ENCODE measurements at regions not wholly inside any gene's neighbourhood (a gene's known extent, or its start where the extent isn't known, plus 50 kb on each side); places are given as distances from the start of the nearest gene placed in this dataset.

DNA sequence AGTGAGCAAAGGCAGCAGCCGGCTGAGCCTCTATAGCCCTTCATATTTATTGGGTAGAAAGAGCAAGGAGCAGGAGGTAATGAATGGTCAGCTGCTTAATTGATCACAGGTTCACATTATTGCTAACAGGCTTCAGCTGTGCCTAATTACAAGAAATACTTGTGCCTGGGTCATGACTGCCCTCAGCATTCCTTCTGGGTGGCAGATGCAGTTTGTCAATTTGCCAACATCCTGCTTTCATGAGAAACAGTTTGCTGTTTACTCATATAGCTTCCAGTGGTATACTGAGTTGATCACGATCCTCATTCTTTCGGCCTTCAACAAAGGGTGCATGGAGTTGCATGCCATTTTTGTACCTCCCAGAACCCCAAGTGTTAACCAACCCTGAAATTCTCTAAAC lies 81.0 kb upstream of the PLEKHG7 start:
- no peaks in the 10 kb centered on the region for H3K9me3 ChIP-seq
- no peaks in the 10 kb centered on the region for H3K27me3 ChIP-seq (replicated peaks; ENCODE audit: insufficient read depth)
- no peaks in the 10 kb centered on the region for H3K4me1 ChIP-seq (ENCODE audit: control insufficient read depth in 1 of 2, low read depth in 2 of 2)
- DNase-seq (ENCODE audit: low spot score) (no peak), ATAC-seq (ENCODE audit: insufficient number of reproducible peaks, low FRiP score, low read depth) (no peak)
- H3K27ac ChIP-seq: no peak overlapping the region
- no peak overlapping the region for H3K4me3 ChIP-seq
- no peaks in the 10 kb centered on the region for H3K36me3 ChIP-seq
- TF ChIP-seq, protein P1, sequence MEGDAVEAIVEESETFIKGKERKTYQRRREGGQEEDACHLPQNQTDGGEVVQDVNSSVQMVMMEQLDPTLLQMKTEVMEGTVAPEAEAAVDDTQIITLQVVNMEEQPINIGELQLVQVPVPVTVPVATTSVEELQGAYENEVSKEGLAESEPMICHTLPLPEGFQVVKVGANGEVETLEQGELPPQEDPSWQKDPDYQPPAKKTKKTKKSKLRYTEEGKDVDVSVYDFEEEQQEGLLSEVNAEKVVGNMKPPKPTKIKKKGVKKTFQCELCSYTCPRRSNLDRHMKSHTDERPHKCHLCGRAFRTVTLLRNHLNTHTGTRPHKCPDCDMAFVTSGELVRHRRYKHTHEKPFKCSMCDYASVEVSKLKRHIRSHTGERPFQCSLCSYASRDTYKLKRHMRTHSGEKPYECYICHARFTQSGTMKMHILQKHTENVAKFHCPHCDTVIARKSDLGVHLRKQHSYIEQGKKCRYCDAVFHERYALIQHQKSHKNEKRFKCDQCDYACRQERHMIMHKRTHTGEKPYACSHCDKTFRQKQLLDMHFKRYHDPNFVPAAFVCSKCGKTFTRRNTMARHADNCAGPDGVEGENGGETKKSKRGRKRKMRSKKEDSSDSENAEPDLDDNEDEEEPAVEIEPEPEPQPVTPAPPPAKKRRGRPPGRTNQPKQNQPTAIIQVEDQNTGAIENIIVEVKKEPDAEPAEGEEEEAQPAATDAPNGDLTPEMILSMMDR (IDR thresholded peaks at IDR 0.05): no peak

DNA sequence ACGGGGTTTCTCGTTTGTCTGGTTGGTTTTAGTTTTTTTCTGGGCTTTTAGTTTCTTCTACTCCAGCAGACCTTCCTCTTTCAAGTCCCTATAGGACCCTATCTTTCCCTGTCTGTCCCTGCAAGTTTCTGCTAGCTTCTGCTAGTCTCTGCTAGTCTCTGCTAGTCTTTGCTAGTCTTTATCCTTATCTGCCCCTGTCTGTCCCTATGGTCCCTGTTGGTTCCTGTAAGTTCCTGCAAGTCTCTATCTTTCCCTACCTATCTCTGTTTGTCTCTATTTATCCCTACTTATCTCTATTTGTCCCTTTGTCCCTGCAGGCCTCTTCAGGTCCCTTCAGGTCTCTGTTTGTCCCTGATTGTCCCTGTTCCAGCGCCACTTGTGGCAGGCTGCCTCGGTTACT lies 81.5 kb upstream of the PLEKHG7 start:
- DNase-seq (ENCODE audit: low spot score) (no peak), ATAC-seq (ENCODE audit: insufficient number of reproducible peaks, low FRiP score, low read depth) (no peak)
- TF ChIP-seq, protein P1 (IDR thresholded peaks at IDR 0.05): no peak
- no peak overlapping the region for H3K27ac ChIP-seq
- H3K27me3 ChIP-seq (replicated peaks; ENCODE audit: insufficient read depth): no peaks in the 10 kb centered on the region
- no peak overlapping the region for H3K4me3 ChIP-seq
- H3K36me3 ChIP-seq: no peaks in the 10 kb centered on the region
- no peaks in the 10 kb centered on the region for H3K9me3 ChIP-seq
- H3K4me1 ChIP-seq (ENCODE audit: control insufficient read depth in 1 of 2, low read depth in 2 of 2): no peaks in the 10 kb centered on the region

DNA sequence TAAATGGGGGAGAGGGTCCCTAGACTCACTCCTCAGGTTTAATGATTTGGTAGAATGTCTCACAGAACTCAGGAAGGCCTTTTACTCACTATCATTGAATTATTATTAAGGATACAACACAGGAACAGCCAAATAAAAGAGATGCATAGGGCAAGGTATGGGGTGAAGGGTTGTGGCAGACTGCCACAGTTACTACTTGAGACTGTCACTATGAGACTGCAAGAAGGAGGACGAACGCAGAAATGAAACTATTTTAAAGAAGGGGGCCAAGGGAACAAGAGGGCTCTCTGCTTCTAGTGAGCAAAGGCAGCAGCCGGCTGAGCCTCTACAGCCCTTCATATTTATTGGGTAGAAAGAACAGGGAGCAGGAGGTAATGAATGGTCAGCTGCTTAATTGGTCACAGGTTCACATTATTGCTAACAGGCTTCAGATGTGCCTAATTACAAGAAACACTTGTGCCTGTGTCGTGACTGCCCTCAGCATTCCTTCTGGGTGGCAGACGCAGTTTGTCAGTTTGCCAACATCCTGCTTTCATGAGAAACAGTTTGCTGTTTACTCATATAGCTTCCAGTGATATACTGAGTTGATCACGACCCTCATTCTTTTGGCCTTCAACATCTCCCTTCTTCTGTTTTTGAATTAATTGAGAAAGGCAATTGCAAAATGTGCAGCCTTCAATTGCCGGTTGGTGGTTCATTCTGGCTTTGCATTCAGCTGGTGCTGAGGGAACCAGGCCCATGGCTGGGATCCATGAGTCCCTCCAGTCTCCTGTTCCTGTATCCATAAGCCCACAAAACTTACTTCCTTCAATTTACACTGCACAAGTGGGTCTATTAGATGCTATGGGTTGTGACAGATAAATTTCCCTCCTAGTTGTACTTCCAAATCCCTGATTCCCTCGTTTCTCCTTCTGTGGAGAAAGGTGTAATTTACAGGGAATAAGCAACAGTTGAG lies 82.8 kb upstream of the PLEKHG7 start:
- Histone ChIP-seq H3K27me3 (replicated peaks; ENCODE audit: insufficient read depth) (no peaks in the 10 kb centered on the region), H3K4me1 (ENCODE audit: control insufficient read depth in 1 of 2, low read depth in 2 of 2) (no peaks in the 10 kb centered on the region), H3K36me3 (no peaks in the 10 kb centered on the region), H3K9me3 (no peaks in the 10 kb centered on the region), H3K4me3 (no peak overlapping the region), H3K27ac (no peak overlapping the region)
- ATAC-seq (ENCODE audit: insufficient number of reproducible peaks, low FRiP score, low read depth) (no peak), DNase-seq (ENCODE audit: low spot score) (no peak)
- TF ChIP-seq, protein P1 (IDR thresholded peaks at IDR 0.05): no peak

DNA sequence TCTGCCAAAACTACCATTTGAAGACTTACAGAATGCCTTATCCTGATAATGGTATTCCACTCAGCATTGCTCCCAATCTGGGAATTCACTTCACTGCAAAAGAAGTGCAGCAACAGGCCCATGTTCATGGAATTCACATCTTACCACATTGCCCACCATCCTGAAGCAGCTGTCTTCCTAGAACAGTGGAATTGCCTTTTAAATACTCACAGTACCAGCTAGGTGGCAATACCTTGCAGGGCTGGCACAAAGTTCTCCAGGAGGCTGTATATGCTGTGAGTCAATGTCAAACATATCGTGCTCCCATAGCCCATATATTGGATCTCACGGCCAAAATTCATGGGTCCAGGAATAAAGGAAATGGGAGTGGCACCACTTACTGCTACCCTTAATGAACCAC lies 83.8 kb upstream of the PLEKHG7 start:
- no peak overlapping the region for H3K27ac ChIP-seq
- no peak for ATAC-seq (ENCODE audit: insufficient number of reproducible peaks, low FRiP score, low read depth)

DNA sequence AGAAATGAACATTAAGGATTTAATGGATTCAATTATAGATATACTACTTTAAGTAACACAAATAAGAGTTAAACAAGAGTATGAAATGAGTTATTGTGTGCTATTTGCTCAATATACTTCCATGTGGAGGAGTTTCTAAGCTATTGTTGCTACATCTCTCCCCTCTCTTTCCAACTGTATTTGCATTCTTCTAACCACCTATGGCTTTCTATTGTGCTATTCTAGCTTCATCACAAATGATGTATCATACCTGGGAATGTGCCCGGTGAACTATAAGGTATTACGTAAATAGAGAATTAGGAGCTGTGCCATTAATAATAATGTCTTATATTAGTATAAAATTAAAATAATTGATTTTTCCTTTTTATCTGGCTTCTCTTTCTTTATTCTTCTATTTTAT lies 87.1 kb upstream of the PLEKHG7 start:
- no peaks in the 10 kb centered on the region for H3K9me3 ChIP-seq
- ATAC-seq (ENCODE audit: insufficient number of reproducible peaks, low FRiP score, low read depth) (no peak), DNase-seq (ENCODE audit: low spot score) (no peak)
- H3K36me3 ChIP-seq: no peaks in the 10 kb centered on the region
- no peaks in the 10 kb centered on the region for H3K4me1 ChIP-seq (ENCODE audit: control insufficient read depth in 1 of 2, low read depth in 2 of 2)
- no peaks in the 10 kb centered on the region for H3K27me3 ChIP-seq (replicated peaks; ENCODE audit: insufficient read depth)
- H3K4me3 ChIP-seq: no peak overlapping the region
- TF ChIP-seq, protein P1 (IDR thresholded peaks at IDR 0.05): no peak
- H3K27ac ChIP-seq: no peak overlapping the region

More for the DNA sequence above, 83.8 kb upstream of the PLEKHG7 start:
- Histone ChIP-seq H3K36me3 (no peaks in the 10 kb centered on the region), H3K4me3 (no peak overlapping the region), H3K9me3 (no peaks in the 10 kb centered on the region), H3K4me1 (ENCODE audit: control insufficient read depth in 1 of 2, low read depth in 2 of 2) (no peaks in the 10 kb centered on the region), H3K27me3 (replicated peaks; ENCODE audit: insufficient read depth) (no peaks in the 10 kb centered on the region)
- TF ChIP-seq, protein P1 (IDR thresholded peaks at IDR 0.05): no peak
- DNase-seq (ENCODE audit: low spot score): no peak
